Peyer's patch (tissue), 4 donors: ENCODE measurements at regions not wholly inside any gene's neighbourhood (a gene's known extent, or its start where the extent isn't known, plus 50 kb on each side); places are given as distances from the start of the nearest gene placed in this dataset.

Source experiments
- DNase-seq, 3 donors: peaks; one replicate each; pipeline ENCODE4 v3.0.0-alpha.2; 2017 to 2019
- H3K27ac ChIP-seq, 4 donors: fragments of 200-600 bp; sonication (generic); one replicate each; pipeline ENCODE4 v1.5.1; 2016 to 2019
- H3K27me3 ChIP-seq, 2 donors: fragments of 200-600 bp; sonication (generic); one replicate each; pipeline ENCODE4 v1.5.1; 2019
- H3K36me3 ChIP-seq, 3 donors: fragments of 200-600 bp; sonication (generic); one replicate each; pipeline ENCODE4 v1.5.1; 2016 to 2019
- H3K4me1 ChIP-seq, 4 donors: fragments of 200-600 bp; sonication (generic); one replicate each; pipeline ENCODE4 v1.5.1; 2016 to 2019
- H3K4me3 ChIP-seq, 4 donors: fragments of 200-600 bp; sonication (generic); 1 replicate in 3 of 4; 2 replicates in 1 of 4; pipeline ENCODE4 v1.5.1; 2016 to 2019; ENCODE audit warnings: mild to moderate bottlenecking in 1 of 4
- H3K9me3 ChIP-seq, 4 donors: fragments of 200-600 bp; sonication (generic); one replicate each; pipeline ENCODE4 v1.5.1; 2016 to 2019; ENCODE audit warnings: mild to moderate bottlenecking in 1 of 4
- CTCF ChIP-seq, 6 experiments: fragments of 450-650 bp in 4 of 6; fragments of 200-600 bp in 2 of 6; sonication (generic) in 1 of 6; IDR thresholded peaks; one replicate each; pipeline ENCODE4 v1.5.1; 2017 to 2019; ENCODE audit warnings: antibody characterized with exemption in 6 of 6, mild to moderate bottlenecking in 3 of 6, moderate library complexity in 1 of 6
- POLR2A ChIP-seq, 2 donors: fragments of 450-650 bp; IDR thresholded peaks; one replicate each; pipeline ENCODE4 v1.5.1; 2017; ENCODE audit warnings: antibody characterized with exemption in 2 of 2, mild to moderate bottlenecking in 2 of 2, moderate library complexity in 2 of 2

GRCh38 chr2:207330912-207331311 is 165.2 kb upstream of the KLF7 start:
- TF ChIP-seq POLR2A (IDR thresholded peaks at IDR 0.05), result no peak
- no peak for TF ChIP-seq CTCF (IDR thresholded peaks at IDR 0.05)
- Histone ChIP-seq H3K27ac (no peak overlapping the region), H3K9me3 (no peaks in the 10 kb centered on the region), H3K36me3 (no peaks in the 10 kb centered on the region), H3K4me3 (no peak overlapping the region), H3K27me3 (no peaks in the 10 kb centered on the region), H3K4me1 (no peaks in the 10 kb centered on the region)
- no peak for DNase-seq

- H3K9me3 ChIP-seq, result no peaks in the 10 kb centered on the region
- TF ChIP-seq CTCF (IDR thresholded peaks at IDR 0.05) (no peak), POLR2A (IDR thresholded peaks at IDR 0.05) (no peak)
- H3K27ac ChIP-seq, result no peak overlapping the region
- H3K4me3 ChIP-seq, result no peak overlapping the region
- H3K4me1 ChIP-seq, result no peaks in the 10 kb centered on the region
- no peaks in the 10 kb centered on the region for H3K27me3 ChIP-seq
- no peak for DNase-seq
- no peaks in the 10 kb centered on the region for H3K36me3 ChIP-seq
Observed at GRCh38 chr2:207331674-207332073, 165.9 kb upstream of the KLF7 start.

- Histone ChIP-seq H3K4me1 (no peaks in the 10 kb centered on the region), H3K36me3 (no peaks in the 10 kb centered on the region), H3K4me3 (no peak overlapping the region), H3K9me3 (no peaks in the 10 kb centered on the region), H3K27me3 (no peaks in the 10 kb centered on the region), H3K27ac (no peak overlapping the region)
- TF ChIP-seq POLR2A (IDR thresholded peaks at IDR 0.05), result no peak
- no peak for TF ChIP-seq CTCF (IDR thresholded peaks at IDR 0.05)
- DNase-seq, result no peak
Observed at GRCh38 chr2:207332480-207333212, 166.9 kb upstream of the KLF7 start.

GRCh38 chr2:207333599-207334300 is 168.0 kb upstream of the KLF7 start:
- peak overlapping the region in 2 of 4 donors; percentile 70 to 79 for H3K27ac ChIP-seq
- H3K4me3 ChIP-seq, result no peak overlapping the region

GRCh38 chr2:207334301-207334623 is 168.5 kb upstream of the KLF7 start:
- no peak for DNase-seq
- Histone ChIP-seq H3K4me3 (peak overlapping the region in 2 of 4 donors; percentile 14 to 20), H3K9me3 (no peaks in the 10 kb centered on the region), H3K4me1 (no peaks in the 10 kb centered on the region), H3K27ac (peak overlapping the region; percentile 40 to 79 (median 56)), H3K27me3 (no peaks in the 10 kb centered on the region), H3K36me3 (no peaks in the 10 kb centered on the region)
- TF ChIP-seq POLR2A (IDR thresholded peaks at IDR 0.05), result no peak
- TF ChIP-seq CTCF (IDR thresholded peaks at IDR 0.05), result no peak

More at GRCh38 chr2:207333599-207334300, 168.0 kb upstream of the KLF7 start:
- Histone ChIP-seq H3K9me3 (no peaks in the 10 kb centered on the region), H3K36me3 (no peaks in the 10 kb centered on the region), H3K4me1 (no peaks in the 10 kb centered on the region), H3K27me3 (no peaks in the 10 kb centered on the region)
- no peak for TF ChIP-seq POLR2A (IDR thresholded peaks at IDR 0.05)
- no peak for TF ChIP-seq CTCF (IDR thresholded peaks at IDR 0.05)
- no peak for DNase-seq
